ENCODE measurements at regions not wholly inside any gene's neighbourhood (a gene's known extent, or its start where the extent isn't known, plus 50 kb on each side); places are given as distances from the start of the nearest gene placed in this dataset.
"Not testable (repeated sequence)": the region's sequence is repeated elsewhere in the genome, so short reads cannot be mapped to it uniquely, and the experiment has no call there.

- 90 to 92% methylated on average over 4 of the region's 4 CpGs for WGBS, 2 experiments (ENCODE audit: insufficient coverage in 1 of 2, insufficient read length in 1 of 2)
- no peak overlapping the region for H3K4me3 ChIP-seq (ENCODE audit: low read length)
- H3K27me3 Mint-ChIP-seq (ENCODE audit: insufficient read depth), result peaks cover 9% of the 10 kb centered on the region
- TF ChIP-seq, protein P1, sequence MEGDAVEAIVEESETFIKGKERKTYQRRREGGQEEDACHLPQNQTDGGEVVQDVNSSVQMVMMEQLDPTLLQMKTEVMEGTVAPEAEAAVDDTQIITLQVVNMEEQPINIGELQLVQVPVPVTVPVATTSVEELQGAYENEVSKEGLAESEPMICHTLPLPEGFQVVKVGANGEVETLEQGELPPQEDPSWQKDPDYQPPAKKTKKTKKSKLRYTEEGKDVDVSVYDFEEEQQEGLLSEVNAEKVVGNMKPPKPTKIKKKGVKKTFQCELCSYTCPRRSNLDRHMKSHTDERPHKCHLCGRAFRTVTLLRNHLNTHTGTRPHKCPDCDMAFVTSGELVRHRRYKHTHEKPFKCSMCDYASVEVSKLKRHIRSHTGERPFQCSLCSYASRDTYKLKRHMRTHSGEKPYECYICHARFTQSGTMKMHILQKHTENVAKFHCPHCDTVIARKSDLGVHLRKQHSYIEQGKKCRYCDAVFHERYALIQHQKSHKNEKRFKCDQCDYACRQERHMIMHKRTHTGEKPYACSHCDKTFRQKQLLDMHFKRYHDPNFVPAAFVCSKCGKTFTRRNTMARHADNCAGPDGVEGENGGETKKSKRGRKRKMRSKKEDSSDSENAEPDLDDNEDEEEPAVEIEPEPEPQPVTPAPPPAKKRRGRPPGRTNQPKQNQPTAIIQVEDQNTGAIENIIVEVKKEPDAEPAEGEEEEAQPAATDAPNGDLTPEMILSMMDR (conservative IDR thresholded peaks at IDR 0.05), result no peak
- H3K27me3 ChIP-seq (ENCODE audit: control insufficient read depth, insufficient read depth, low read length, poor library complexity, severe bottlenecking), result no peaks in the 10 kb centered on the region
- no peaks in the 10 kb centered on the region for H3K36me3 ChIP-seq (ENCODE audit: control insufficient read depth, insufficient read depth, low read length)
- peaks cover 6% of the 10 kb centered on the region for H3K36me3 Mint-ChIP-seq (ENCODE audit: low read depth)
- no peak overlapping the region for H3K4me3 Mint-ChIP-seq
- H3K9me3 ChIP-seq (ENCODE audit: control insufficient read depth, low read length), result peaks cover 19% of the 10 kb centered on the region
- H3K4me1 Mint-ChIP-seq, result peaks cover 2% of the 10 kb centered on the region
- peaks cover 20% of the 10 kb centered on the region for H3K9me3 Mint-ChIP-seq
- peaks cover 3% of the 10 kb centered on the region for H3K4me1 ChIP-seq (ENCODE audit: control insufficient read depth, insufficient read depth, low read length)
- no peak overlapping the region for H3K9ac ChIP-seq (ENCODE audit: extremely low read depth, low read length, poor library complexity, severe bottlenecking)
- no peak overlapping the region for H3K27ac ChIP-seq (ENCODE audit: low read depth, low read length)
- DNase-seq, result no peak
- no peak overlapping the region for H3K27ac Mint-ChIP-seq
Measured at GRCh38 chr9:95691435-95691834, 174.7 kb upstream of the PTCH1 start.

GRCh38 chr9:95689669-95690068 lies 172.9 kb upstream of the PTCH1 start:
- H3K9me3 ChIP-seq (ENCODE audit: control insufficient read depth, low read length), result peaks cover 9% of the 10 kb centered on the region
- H3K9ac ChIP-seq (ENCODE audit: extremely low read depth, low read length, poor library complexity, severe bottlenecking), result no peak overlapping the region
- Mint-ChIP-seq H3K27ac (no peak overlapping the region), H3K4me1 (no peaks in the 10 kb centered on the region), H3K4me3 (no peak overlapping the region), H3K36me3 (ENCODE audit: low read depth) (no peaks in the 10 kb centered on the region), H3K27me3 (ENCODE audit: insufficient read depth) (peaks cover 9% of the 10 kb centered on the region), H3K9me3 (peaks cover 6% of the 10 kb centered on the region)
- H3K27ac ChIP-seq (ENCODE audit: low read depth, low read length), result no peak overlapping the region
- H3K4me3 ChIP-seq (ENCODE audit: low read length), result no peak overlapping the region
- no peak for DNase-seq
- no peaks in the 10 kb centered on the region for H3K4me1 ChIP-seq (ENCODE audit: control insufficient read depth, insufficient read depth, low read length)
- no peaks in the 10 kb centered on the region for H3K36me3 ChIP-seq (ENCODE audit: control insufficient read depth, insufficient read depth, low read length)
- TF ChIP-seq, protein P1 (conservative IDR thresholded peaks at IDR 0.05), result no peak
- no peaks in the 10 kb centered on the region for H3K27me3 ChIP-seq (ENCODE audit: control insufficient read depth, insufficient read depth, low read length, poor library complexity, severe bottlenecking)
- 91 to 94% methylated on average over 2 of the region's 2 CpGs for WGBS, 2 experiments (ENCODE audit: insufficient coverage in 1 of 2, insufficient read length in 1 of 2)

DNA sequence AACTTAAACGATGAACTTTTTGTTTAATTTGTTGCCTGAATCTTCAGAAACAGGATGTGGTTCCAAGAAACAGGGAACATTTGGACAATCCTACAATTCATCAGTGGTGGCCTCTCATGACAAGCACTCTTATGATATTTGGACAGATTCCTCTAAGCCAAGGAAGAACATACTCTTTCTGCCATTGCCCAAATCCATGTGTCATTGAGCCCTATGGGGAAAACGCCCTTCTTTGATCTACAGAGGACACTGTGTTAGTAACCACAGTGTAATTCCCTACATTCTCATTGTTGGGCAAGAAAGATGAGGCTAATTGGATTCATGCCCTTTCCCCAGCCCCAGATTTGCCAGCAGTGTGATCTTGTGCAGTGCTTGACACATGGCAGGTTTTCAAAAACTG lies 167.7 kb upstream of the PTCH1 start:
- Histone ChIP-seq H3K4me1 (ENCODE audit: control insufficient read depth, insufficient read depth, low read length) (no peaks in the 10 kb centered on the region), H3K27ac (ENCODE audit: low read depth, low read length) (no peak overlapping the region), H3K9me3 (ENCODE audit: control insufficient read depth, low read length) (no peaks in the 10 kb centered on the region), H3K27me3 (ENCODE audit: control insufficient read depth, insufficient read depth, low read length, poor library complexity, severe bottlenecking) (no peaks in the 10 kb centered on the region), H3K36me3 (ENCODE audit: control insufficient read depth, insufficient read depth, low read length) (no peaks in the 10 kb centered on the region), H3K9ac (ENCODE audit: extremely low read depth, low read length, poor library complexity, severe bottlenecking) (no peak overlapping the region), H3K4me3 (ENCODE audit: low read length) (no peak overlapping the region)
- Mint-ChIP-seq H3K4me1 (no peaks in the 10 kb centered on the region), H3K9me3 (peaks cover 14% of the 10 kb centered on the region), H3K36me3 (ENCODE audit: low read depth) (no peaks in the 10 kb centered on the region), H3K27me3 (ENCODE audit: insufficient read depth) (no peaks in the 10 kb centered on the region), H3K4me3 (no peak overlapping the region), H3K27ac (no peak overlapping the region)
- 93 to 100% methylated on average over 2 of the region's 2 CpGs for WGBS, 2 experiments (ENCODE audit: insufficient coverage in 1 of 2, insufficient read length in 1 of 2)
- TF ChIP-seq, protein P1 (conservative IDR thresholded peaks at IDR 0.05), result no peak
- DNase-seq, result no peak

- not testable (repeated sequence) for H3K27me3 ChIP-seq (ENCODE audit: control insufficient read depth, insufficient read depth, low read length, poor library complexity, severe bottlenecking); H3K27me3 Mint-ChIP-seq (ENCODE audit: insufficient read depth); H3K4me1 ChIP-seq (ENCODE audit: control insufficient read depth, insufficient read depth, low read length); H3K27ac Mint-ChIP-seq; H3K36me3 ChIP-seq (ENCODE audit: control insufficient read depth, insufficient read depth, low read length); H3K9ac ChIP-seq (ENCODE audit: extremely low read depth, low read length, poor library complexity, severe bottlenecking); DNase-seq; H3K27ac ChIP-seq (ENCODE audit: low read depth, low read length); H3K4me3 Mint-ChIP-seq; H3K4me1 Mint-ChIP-seq; H3K36me3 Mint-ChIP-seq (ENCODE audit: low read depth); H3K4me3 ChIP-seq (ENCODE audit: low read length)
- 88 to 100% methylated on average over 14 to 26 of the region's 26 CpGs for WGBS, 2 experiments (ENCODE audit: insufficient coverage in 1 of 2, insufficient read length in 1 of 2)
- peaks cover 16% of the 10 kb centered on the region for H3K9me3 ChIP-seq (ENCODE audit: control insufficient read depth, low read length)
- peaks cover 38% of the 10 kb centered on the region for H3K9me3 Mint-ChIP-seq
Measured at GRCh38 chr9:95680306-95680705, 163.5 kb upstream of the PTCH1 start.
